ENCODE measurements at regions not wholly inside any gene's neighbourhood (a gene's known extent, or its start where the extent isn't known, plus 50 kb on each side); places are given as distances from the start of the nearest gene placed in this dataset.

DNA sequence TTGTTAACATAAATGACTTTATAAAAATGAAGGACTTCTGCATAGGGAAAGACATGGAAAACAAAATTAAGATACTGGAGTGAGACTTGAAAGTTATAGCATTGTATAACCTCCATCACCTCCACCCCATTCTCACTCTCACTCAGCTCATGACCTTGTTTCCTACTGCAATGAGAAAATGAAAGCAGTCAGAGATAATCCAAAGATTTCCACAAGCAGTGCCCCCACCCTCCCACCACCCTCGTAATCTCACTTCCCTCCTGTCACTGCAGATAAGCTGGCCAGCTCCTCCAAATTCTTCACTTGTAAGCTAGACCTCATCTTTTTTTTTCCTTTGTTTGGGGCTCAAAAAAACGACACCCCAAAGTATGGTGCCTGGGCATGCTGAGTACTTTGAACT, 52.9 kb upstream of the PROKR2 start:
- Histone ChIP-seq H3K27ac (ENCODE audit: low read depth, low read length) (no peak overlapping the region), H3K4me3 (ENCODE audit: low read length) (no peak overlapping the region), H3K27me3 (ENCODE audit: control insufficient read depth, insufficient read depth, low read length) (no peaks in the 10 kb centered on the region), H3K36me3 (ENCODE audit: control insufficient read depth, insufficient read depth, low read length) (no peaks in the 10 kb centered on the region), H3K4me1 (ENCODE audit: control insufficient read depth, insufficient read depth, low read length) (no peaks in the 10 kb centered on the region), H3K9ac (ENCODE audit: low read length) (no peak overlapping the region)
